GM23248 (cell line): ENCODE measurements at regions not wholly inside any gene's neighbourhood (a gene's known extent, or its start where the extent isn't known, plus 50 kb on each side); places are given as distances from the start of the nearest gene placed in this dataset.
A peak's percentile ranks its signal among the peaks of the same experiment; 100 is the strongest.

Experiments used
- DNase-seq: peaks from one replicate; pipeline ENCODE4 v3.0.0-alpha.2; 2015
- H2AFZ ChIP-seq: fragments of 200-600 bp; sonication (generic); 2 replicates; pipeline ENCODE4 v1.6.1; 2016; ENCODE audit warnings: antibody characterized with exemption
- H3F3A ChIP-seq: fragments of 200-600 bp; sonication (generic); 2 replicates; pipeline ENCODE4 v1.6.1; 2016; ENCODE audit warnings: mild to moderate bottlenecking, antibody characterized with exemption, mixed run types; ENCODE audit not compliant: insufficient read depth
- H3K27ac ChIP-seq: fragments of 200-600 bp; sonication (generic); 2 replicates; pipeline ENCODE4 v1.5.1; 2016; ENCODE audit warnings: mild to moderate bottlenecking
- H3K27me3 ChIP-seq: fragments of 200-600 bp; sonication (generic); replicated peaks from 2 replicates; pipeline ENCODE4 v1.6.1; 2016; ENCODE audit warnings: mild to moderate bottlenecking; ENCODE audit not compliant: insufficient read depth
- H3K36me3 ChIP-seq: fragments of 200-600 bp; sonication (generic); 2 replicates; pipeline ENCODE4 v1.6.1; 2016; ENCODE audit warnings: low read depth, mild to moderate bottlenecking
- H3K4me1 ChIP-seq: fragments of 200-600 bp; sonication (generic); 2 replicates; pipeline ENCODE4 v1.6.1; 2016; ENCODE audit warnings: mild to moderate bottlenecking; ENCODE audit not compliant: insufficient read depth
- H3K4me2 ChIP-seq: fragments of 200-600 bp; sonication (generic); one replicate; pipeline ENCODE4 v1.6.1; 2016; ENCODE audit warnings: mild to moderate bottlenecking; ENCODE audit not compliant: unreplicated experiment
- H3K4me3 ChIP-seq: fragments of 200-600 bp; sonication (generic); 2 replicates; pipeline ENCODE4 v1.5.1; 2016; ENCODE audit warnings: mild to moderate bottlenecking
- H3K79me2 ChIP-seq: fragments of 200-600 bp; sonication (generic); 2 replicates; pipeline ENCODE4 v1.6.1; 2016; ENCODE audit warnings: mild to moderate bottlenecking; ENCODE audit not compliant: insufficient read depth
- H3K9ac ChIP-seq: fragments of 200-600 bp; sonication (generic); 2 replicates; pipeline ENCODE4 v1.6.1; 2016; ENCODE audit warnings: mild to moderate bottlenecking
- H3K9me2 ChIP-seq: fragments of 200-600 bp; sonication (generic); 2 replicates; pipeline ENCODE4 v1.6.1; 2016; ENCODE audit warnings: mixed run types, mild to moderate bottlenecking, moderate library complexity; ENCODE audit not compliant: insufficient read depth
- H3K9me3 ChIP-seq: fragments of 200-600 bp; sonication (generic); one replicate; pipeline ENCODE4 v1.6.1; 2017; ENCODE audit warnings: low read depth
- H4K20me1 ChIP-seq: fragments of 200-600 bp; sonication (generic); 2 replicates; pipeline ENCODE4 v1.6.0; 2016; ENCODE audit not compliant: insufficient read depth
- EZH2 ChIP-seq: fragments of 200-600 bp; sonication (generic); IDR thresholded peaks from 2 replicates; pipeline ENCODE4 v1.6.1; 2018; ENCODE audit warnings: antibody characterized with exemption, mild to moderate bottlenecking; ENCODE audit not compliant: insufficient read depth, poor library complexity, severe bottlenecking
- EZH2phosphoT487 ChIP-seq: fragments of 200-600 bp; sonication (generic); IDR thresholded peaks from 2 replicates; pipeline ENCODE4 v1.6.1; 2018; ENCODE audit warnings: antibody characterized with exemption, moderate library complexity, mild to moderate bottlenecking, low read depth; ENCODE audit not compliant: insufficient read depth
- WGBS, 2 experiments: methylation state at CpG; one replicate each; pipeline ENCODE4 v1.1.6; 2015 to 2017; ENCODE audit warnings: low lambda C conversion rate in 2 of 2, low coverage in 1 of 2; ENCODE audit errors: missing lambda C conversion rate in 2 of 2; 5-methylcytosine and 5-hydroxymethylcytosine counted together
- in situ Hi-C: fragments of 300-500 bp; cut with MboI; formaldehyde crosslinking; loops from 2 replicates; pipeline ENCODE4 v1.15.0; 2020

GRCh38 chr5:58335518-58335917 lies 124.4 kb downstream of the PLK2 start:
- in situ Hi-C loops, result no loop called here
- Histone ChIP-seq H3K79me2 (no peaks in the 10 kb centered on the region), H3K4me2 (no peak overlapping the region), H3F3A (no peaks in the 10 kb centered on the region), H3K27ac (no peak overlapping the region), H3K9ac (no peak overlapping the region), H3K36me3 (no peaks in the 10 kb centered on the region), H4K20me1 (no peaks in the 10 kb centered on the region), H3K9me3 (peaks cover 7% of the 10 kb centered on the region), H3K4me1 (no peaks in the 10 kb centered on the region), H3K27me3 (no peaks in the 10 kb centered on the region), H2AFZ (no peak overlapping the region), H3K4me3 (no peak overlapping the region), H3K9me2 (no peaks in the 10 kb centered on the region)
- no peak for TF ChIP-seq EZH2phosphoT487
- TF ChIP-seq EZH2, result no peak
- DNase-seq, result peak; percentile 4

GRCh38 chr5:58334035-58334434 lies 125.9 kb downstream of the PLK2 start:
- Histone ChIP-seq H3K4me2 (no peak overlapping the region), H3K4me1 (no peaks in the 10 kb centered on the region), H2AFZ (no peak overlapping the region), H3K27ac (no peak overlapping the region), H3K9ac (no peak overlapping the region), H3K4me3 (no peak overlapping the region), H3K36me3 (no peaks in the 10 kb centered on the region), H3K27me3 (no peaks in the 10 kb centered on the region), H4K20me1 (no peaks in the 10 kb centered on the region), H3K9me3 (peaks cover 7% of the 10 kb centered on the region), H3F3A (no peaks in the 10 kb centered on the region), H3K79me2 (no peaks in the 10 kb centered on the region), H3K9me2 (no peaks in the 10 kb centered on the region)
- in situ Hi-C loops, result no loop called here
- no peak for DNase-seq
- TF ChIP-seq EZH2 (no peak), EZH2phosphoT487 (no peak)

GRCh38 chr5:58330781-58331180 lies 129.1 kb downstream of the PLK2 start:
- H4K20me1 ChIP-seq, result no peaks in the 10 kb centered on the region
- no peaks in the 10 kb centered on the region for H3F3A ChIP-seq
- no peak overlapping the region for H3K4me3 ChIP-seq
- DNase-seq, result no peak
- no peak overlapping the region for H3K27ac ChIP-seq
- in situ Hi-C loops, result no loop called here
- no peak for TF ChIP-seq EZH2phosphoT487
- TF ChIP-seq EZH2, result no peak
- no peaks in the 10 kb centered on the region for H3K79me2 ChIP-seq
- no peak overlapping the region for H2AFZ ChIP-seq
- H3K9ac ChIP-seq, result no peak overlapping the region
- no peaks in the 10 kb centered on the region for H3K9me2 ChIP-seq
- no peaks in the 10 kb centered on the region for H3K4me1 ChIP-seq
- no peaks in the 10 kb centered on the region for H3K27me3 ChIP-seq
- H3K9me3 ChIP-seq, result no peaks in the 10 kb centered on the region
- WGBS, 2 experiments, result 29 to 38% methylated on average over 2 of the region's 2 CpGs
- no peak overlapping the region for H3K4me2 ChIP-seq
- no peaks in the 10 kb centered on the region for H3K36me3 ChIP-seq

GRCh38 chr5:58327289-58327688 lies 132.6 kb downstream of the PLK2 start:
- in situ Hi-C loops, result no loop called here
- TF ChIP-seq EZH2phosphoT487 (no peak), EZH2 (no peak)

GRCh38 chr5:58326022-58326421 lies 133.9 kb downstream of the PLK2 start:
- H4K20me1 ChIP-seq, result no peaks in the 10 kb centered on the region
- H3K27me3 ChIP-seq, result no peaks in the 10 kb centered on the region
- H3K4me3 ChIP-seq, result no peak overlapping the region
- H2AFZ ChIP-seq, result no peak overlapping the region
- TF ChIP-seq EZH2 (no peak), EZH2phosphoT487 (no peak)
- no peak overlapping the region for H3K9ac ChIP-seq
- no peak overlapping the region for H3K4me2 ChIP-seq
- no peaks in the 10 kb centered on the region for H3K9me3 ChIP-seq
- H3K4me1 ChIP-seq, result peaks cover 21% of the 10 kb centered on the region
- H3K79me2 ChIP-seq, result no peaks in the 10 kb centered on the region
- H3F3A ChIP-seq, result no peaks in the 10 kb centered on the region
- H3K27ac ChIP-seq, result no peak overlapping the region
- H3K36me3 ChIP-seq, result no peaks in the 10 kb centered on the region
- in situ Hi-C loops, result no loop called here
- WGBS, 2 experiments, result 94% methylated on average over 1 of the region's 1 CpG
- DNase-seq, result no peak
- H3K9me2 ChIP-seq, result no peaks in the 10 kb centered on the region

More at GRCh38 chr5:58327289-58327688, 132.6 kb downstream of the PLK2 start:
- H3K79me2 ChIP-seq, result no peaks in the 10 kb centered on the region
- no peaks in the 10 kb centered on the region for H3K9me2 ChIP-seq
- H3K27ac ChIP-seq, result no peak overlapping the region
- H4K20me1 ChIP-seq, result no peaks in the 10 kb centered on the region
- no peaks in the 10 kb centered on the region for H3K36me3 ChIP-seq
- no peak overlapping the region for H3K9ac ChIP-seq
- WGBS, 2 experiments, result 41 to 53% methylated on average over 1 of the region's 1 CpG
- no peak overlapping the region for H3K4me3 ChIP-seq
- no peaks in the 10 kb centered on the region for H3K9me3 ChIP-seq
- H3K4me1 ChIP-seq, result peaks cover 10% of the 10 kb centered on the region
- DNase-seq, result no peak
- H2AFZ ChIP-seq, result no peak overlapping the region
- H3F3A ChIP-seq, result no peaks in the 10 kb centered on the region
- H3K4me2 ChIP-seq, result no peak overlapping the region
- H3K27me3 ChIP-seq, result no peaks in the 10 kb centered on the region
